CD14-positive monocyte (primary cell): ENCODE measurements at regions not wholly inside any gene's neighbourhood (a gene's known extent, or its start where the extent isn't known, plus 50 kb on each side); places are given as distances from the start of the nearest gene placed in this dataset.
A peak's percentile ranks its signal among the peaks of the same experiment; 100 is the strongest.

Source experiments
- DNase-seq, 3 donors: peaks; one replicate each; pipeline ENCODE4 v3.0.0-alpha.2; 2011 to 2022
- H2AFZ ChIP-seq: 2 replicates; pipeline ENCODE4 v1.6.0; 2012; ENCODE audit warnings: mild to moderate bottlenecking, low read depth, low read length, inconsistent platforms; ENCODE audit not compliant: insufficient read depth, poor library complexity, severe bottlenecking
- H3K27ac ChIP-seq, 2 donors: 1 replicate in 1 of 2; 2 replicates in 1 of 2; pipeline ENCODE4 v1.5.1; 2012 to 2013; ENCODE audit warnings: low read length in 2 of 2, control low read depth in 1 of 2, inconsistent platforms in 1 of 2, low read depth in 1 of 2, mild to moderate bottlenecking in 1 of 2
- H3K27me3 ChIP-seq, 2 donors: one replicate each; pipeline versions ENCODE4 v1.6.0 to v1.6.1; 2011 to 2013; ENCODE audit warnings: low read length in 2 of 2; ENCODE audit not compliant: control insufficient read depth in 2 of 2, insufficient read depth in 2 of 2
- H3K36me3 ChIP-seq, 2 donors: replicated peaks in 1 of 2; 1 replicate in 1 of 2; 2 replicates in 1 of 2; pipeline versions ENCODE4 v1.5.1 to v1.6.1; 2012 to 2013; ENCODE audit warnings: low read length in 2 of 2, control low read depth in 1 of 2, inconsistent platforms in 1 of 2, mild to moderate bottlenecking in 1 of 2; ENCODE audit not compliant: insufficient read depth in 2 of 2, control insufficient read depth in 1 of 2
- H3K4me1 ChIP-seq, 2 donors: 1 replicate in 1 of 2; 2 replicates in 1 of 2; pipeline versions ENCODE4 v1.5.1 to v1.6.1; 2012 to 2013; ENCODE audit warnings: low read length in 2 of 2, control low read depth in 1 of 2, inconsistent platforms in 1 of 2, mild to moderate bottlenecking in 1 of 2, moderate library complexity in 1 of 2; ENCODE audit not compliant: insufficient read depth in 2 of 2, control insufficient read depth in 1 of 2
- H3K4me2 ChIP-seq: replicated peaks from 2 replicates; pipeline ENCODE3; 2012; ENCODE audit warnings: low read length, moderate library complexity, mild to moderate bottlenecking; ENCODE audit not compliant: poor library complexity, severe bottlenecking; ENCODE audit errors: extremely low read depth
- H3K4me3 ChIP-seq, 3 experiments: fragments of 200-600 bp in 1 of 3; sonication (generic) in 1 of 3; replicated peaks in 1 of 3; 1 replicate in 2 of 3; 2 replicates in 1 of 3; pipeline ENCODE4 v1.5.1; 2011 to 2013; ENCODE audit warnings: low read length in 3 of 3, mild to moderate bottlenecking in 3 of 3, control low read depth in 2 of 3, low read depth in 2 of 3, inconsistent platforms in 1 of 3, moderate library complexity in 1 of 3
- H3K79me2 ChIP-seq: 2 replicates; pipeline ENCODE4 v1.6.0; 2012; ENCODE audit warnings: mild to moderate bottlenecking, control low read depth, inconsistent platforms, low read length, moderate library complexity; ENCODE audit not compliant: insufficient read depth
- H3K9ac ChIP-seq: 2 replicates; pipeline ENCODE4 v1.6.0; 2017; ENCODE audit warnings: low read length, mild to moderate bottlenecking; ENCODE audit not compliant: insufficient read depth, poor library complexity, severe bottlenecking
- H3K9me3 ChIP-seq, 2 donors: replicated peaks in 1 of 2; 1 replicate in 1 of 2; 2 replicates in 1 of 2; pipeline versions ENCODE4 v1.5.1 to v1.6.1; 2012 to 2013; ENCODE audit warnings: low read length in 2 of 2, control low read depth in 1 of 2; ENCODE audit not compliant: control insufficient read depth in 1 of 2, insufficient read depth in 1 of 2
- H4K20me1 ChIP-seq: 2 replicates; pipeline ENCODE4 v1.6.0; 2012; ENCODE audit warnings: mild to moderate bottlenecking, low read length, control low read depth, moderate library complexity; ENCODE audit not compliant: insufficient read depth
- H3K27ac Mint-ChIP-seq, 7 donors: one replicate each; pipeline ENCODE4 v1.8.0; 2020; ENCODE audit warnings: mild to moderate bottlenecking in 7 of 7, mixed read lengths in 7 of 7, moderate library complexity in 6 of 7, inconsistent platforms in 2 of 7
- H3K27me3 Mint-ChIP-seq, 3 donors: one replicate each; pipeline ENCODE4 v1.8.0; 2021 to 2022; ENCODE audit warnings: low read depth in 3 of 3, mild to moderate bottlenecking in 3 of 3, mixed read lengths in 3 of 3, moderate library complexity in 3 of 3, inconsistent platforms in 1 of 3
- H3K36me3 Mint-ChIP-seq, 2 donors: one replicate each; pipeline ENCODE4 v1.8.0; 2020; ENCODE audit warnings: mixed read lengths in 2 of 2, inconsistent platforms in 1 of 2, mild to moderate bottlenecking in 1 of 2
- H3K4me1 Mint-ChIP-seq: one replicate; pipeline ENCODE4 v1.8.0; 2020; ENCODE audit warnings: mild to moderate bottlenecking, mixed read lengths
- H3K4me3 Mint-ChIP-seq, 2 donors: one replicate each; pipeline ENCODE4 v1.8.0; 2020; ENCODE audit warnings: mild to moderate bottlenecking in 2 of 2, mixed read lengths in 2 of 2, moderate library complexity in 1 of 2
- H3K9me3 Mint-ChIP-seq, 7 donors: one replicate each; pipeline ENCODE4 v1.8.0; 2020 to 2022; ENCODE audit warnings: mixed read lengths in 7 of 7, mild to moderate bottlenecking in 6 of 7, moderate library complexity in 6 of 7, inconsistent platforms in 2 of 7
- CTCF ChIP-seq: fragments of 200-600 bp; IDR thresholded peaks from one replicate; pipeline ENCODE4 v1.8.0; 2022; ENCODE audit warnings: antibody characterized with exemption, mild to moderate bottlenecking
- WGBS: methylation state at CpG from one replicate; pipeline ENCODE4 v1.1.5; 2013; ENCODE audit warnings: missing lambda C conversion rate; ENCODE audit not compliant: insufficient coverage; 5-methylcytosine and 5-hydroxymethylcytosine counted together
- intact Hi-C, 2 donors: fragments of 100-400 bp; cut with micrococcal nuclease; formaldehyde crosslinking; loops; one replicate each; pipeline versions ENCODE4 v1.15.0 to v1.15.1; 2023

GRCh38 chr2:71878626-71879508, 268.8 kb downstream of the CYP26B1 start:
- H3K9ac ChIP-seq: no peak overlapping the region
- H3K4me3 Mint-ChIP-seq: no peak overlapping the region
- TF ChIP-seq CTCF: no peak

GRCh38 chr2:71877636-71878035, 270.0 kb downstream of the CYP26B1 start:
- Mint-ChIP-seq H3K4me3 (no peak overlapping the region), H3K4me1 (peaks cover 8% of the 10 kb centered on the region), H3K9me3 (peaks cover 0 to 9% (median 2%) of the 10 kb centered on the region in 7 donors), H3K36me3 (no peaks in the 10 kb centered on the region), H3K27ac (no peak overlapping the region), H3K27me3 (peaks cover 3 to 13% (median 10%) of the 10 kb centered on the region in 3 donors)
- Histone ChIP-seq H3K4me1 (peaks cover 6 to 9% of the 10 kb centered on the region in 2 donors), H3K27ac (no peak overlapping the region), H3K4me3 (no peak overlapping the region), H3K9me3 (peaks cover 0 to 4% of the 10 kb centered on the region in 2 donors), H3K4me2 (no peak overlapping the region), H3K27me3 (no peaks in the 10 kb centered on the region), H3K9ac (no peak overlapping the region), H2AFZ (no peak overlapping the region), H3K79me2 (no peaks in the 10 kb centered on the region), H4K20me1 (no peaks in the 10 kb centered on the region), H3K36me3 (no peaks in the 10 kb centered on the region)
- no peak for DNase-seq
- no peak for TF ChIP-seq CTCF
- WGBS: 81% methylated on average over 3 of the region's 5 CpGs
- intact Hi-C loops: no loop called here

More at GRCh38 chr2:71878626-71879508, 268.8 kb downstream of the CYP26B1 start:
- DNase-seq: no peak
- Histone ChIP-seq H4K20me1 (no peaks in the 10 kb centered on the region), H2AFZ (no peak overlapping the region), H3K4me2 (no peak overlapping the region), H3K4me1 (peaks cover 19 to 21% of the 10 kb centered on the region in 2 donors), H3K4me3 (no peak overlapping the region), H3K36me3 (no peaks in the 10 kb centered on the region), H3K27ac (no peak overlapping the region), H3K9me3 (peaks cover 0 to 4% of the 10 kb centered on the region in 2 donors), H3K27me3 (no peaks in the 10 kb centered on the region), H3K79me2 (no peaks in the 10 kb centered on the region)
- H3K27me3 Mint-ChIP-seq: peaks cover 1 to 13% (median 9%) of the 10 kb centered on the region in 3 donors
- no peaks in the 10 kb centered on the region for H3K36me3 Mint-ChIP-seq
- intact Hi-C loops: no loop called here
- WGBS: 92% methylated on average over 12 of the region's 13 CpGs
- peaks cover 0 to 12% (median 2%) of the 10 kb centered on the region in 7 donors for H3K9me3 Mint-ChIP-seq
- H3K27ac Mint-ChIP-seq: peak overlapping the region in 2 of 7 donors; percentile 31 to 83
- peaks cover 20% of the 10 kb centered on the region for H3K4me1 Mint-ChIP-seq
